Endothelial cell of umbilical vein (primary cell): ENCODE measurements at regions not wholly inside any gene's neighbourhood (a gene's known extent, or its start where the extent isn't known, plus 50 kb on each side); places are given as distances from the start of the nearest gene placed in this dataset.

Experiments used
- BruUV-seq: library from RNA; stranded (reverse); fragments of 400-500 nt; replicated peaks from 2 replicates; lab custom pipeline; 2021; lab: Mats Ljungman, UMichigan
- CTCF ChIA-PET: fragments of 300-600, 350-600 bp; sonication (Branson Sonifier 250); formaldehyde crosslinking; loops from one replicate; lab custom pipeline; 2021; ENCODE audit warnings: antibody characterized with exemption, inconsistent platforms; lab: Charles Lee
- POLR2A ChIA-PET: fragments of 300-600, 350-600 bp; sonication (Branson Sonifier 250); formaldehyde crosslinking; loops from one replicate; lab custom pipeline; 2021; ENCODE audit warnings: antibody characterized with exemption, inconsistent platforms; lab: Charles Lee
- DNase-seq: peaks from one replicate; pipeline ENCODE4 v3.0.0-alpha.2; 2011; ENCODE audit warnings: low read depth, low spot score
- FAIRE-seq: peaks from 2 replicates; lab custom pipeline; 2011; peaks lifted over from hg19 to GRCh38; lab: Jason Lieb, UNC
- H2AFZ ChIP-seq: 2 replicates; pipeline ENCODE4 v1.6.0; 2012; ENCODE audit warnings: low read depth, low read length, control low read depth, inconsistent platforms
- H3K27ac ChIP-seq: 2 replicates; pipeline ENCODE4 v1.5.1; 2011; ENCODE audit warnings: low read depth, mild to moderate bottlenecking, control low read depth, low read length, moderate library complexity; ENCODE audit not compliant: insufficient read depth
- H3K27me3 ChIP-seq, 2 experiments: 2 replicates each; pipeline versions ENCODE4 v1.6.0 to v1.6.1; 2011; ENCODE audit warnings: low read length in 2 of 2, mixed read lengths in 1 of 2; ENCODE audit not compliant: control insufficient read depth in 2 of 2, insufficient read depth in 2 of 2
- H3K36me3 ChIP-seq, 2 experiments: 2 replicates in 1 of 2; 3 replicates in 1 of 2; pipeline ENCODE4 v1.5.1; 2011; ENCODE audit warnings: low read length in 2 of 2, mild to moderate bottlenecking in 1 of 2, moderate library complexity in 1 of 2; ENCODE audit not compliant: control insufficient read depth in 2 of 2, insufficient read depth in 2 of 2; ENCODE audit errors: extremely low read depth in 1 of 2
- H3K4me1 ChIP-seq: 3 replicates; pipeline ENCODE4 v1.5.1; 2011; ENCODE audit warnings: mild to moderate bottlenecking, low read length; ENCODE audit not compliant: control insufficient read depth, insufficient read depth; ENCODE audit errors: extremely low read depth
- H3K4me2 ChIP-seq: 2 replicates; pipeline ENCODE4 v1.6.1; 2011; ENCODE audit warnings: low read length, control low read depth, mixed read lengths; ENCODE audit not compliant: insufficient read depth
- H3K4me3 ChIP-seq, 3 experiments: fragments of 200-600 bp in 1 of 3; sonication (generic), shearing (Covaris generic) in 1 of 3; replicated peaks in 1 of 3; 2 replicates each; pipeline ENCODE4 v1.5.1; 2011 to 2016; ENCODE audit warnings: control low read depth in 3 of 3, low read length in 3 of 3, mild to moderate bottlenecking in 2 of 3, inconsistent platforms in 1 of 3, low read depth in 1 of 3, moderate library complexity in 1 of 3; ENCODE audit not compliant: insufficient read depth in 1 of 3
- H3K79me2 ChIP-seq: 2 replicates; pipeline ENCODE4 v1.6.0; 2012; ENCODE audit warnings: low read length, inconsistent platforms; ENCODE audit not compliant: control insufficient read depth, insufficient read depth
- H3K9ac ChIP-seq: replicated peaks from 2 replicates; pipeline ENCODE3; 2011; ENCODE audit warnings: low read length, control low read depth; ENCODE audit not compliant: insufficient read depth; ENCODE audit errors: extremely low read depth
- H3K9me1 ChIP-seq: replicated peaks from 3 replicates; pipeline ENCODE4 v1.6.0; 2011; ENCODE audit warnings: mild to moderate bottlenecking, low read length; ENCODE audit not compliant: control insufficient read depth, insufficient read depth; ENCODE audit errors: extremely low read depth
- H3K9me3 ChIP-seq: replicated peaks from 2 replicates; pipeline ENCODE4 v1.5.1; 2012; ENCODE audit warnings: low read length, inconsistent platforms; ENCODE audit not compliant: control insufficient read depth, insufficient read depth
- H4K20me1 ChIP-seq: replicated peaks from 2 replicates; pipeline ENCODE3; 2011; ENCODE audit warnings: mild to moderate bottlenecking, low read length; ENCODE audit not compliant: control insufficient read depth, insufficient read depth; ENCODE audit errors: extremely low read depth
- CTCF ChIP-seq, 2 donors: IDR thresholded peaks; 1 replicate in 1 of 2; 2 replicates in 1 of 2; pipeline ENCODE4 v1.5.1; 2011; ENCODE audit warnings: low read length in 2 of 2, mild to moderate bottlenecking in 2 of 2, moderate library complexity in 2 of 2, control low read depth in 1 of 2, inconsistent platforms in 1 of 2, low read depth in 1 of 2; ENCODE audit not compliant: insufficient read depth in 1 of 2; ENCODE audit errors: extremely low read depth in 1 of 2
- EZH2 ChIP-seq: IDR thresholded peaks from 2 replicates; pipeline ENCODE4 v1.6.1; 2012; ENCODE audit warnings: borderline replicate concordance, low read depth, mild to moderate bottlenecking, moderate library complexity, low read length, inconsistent platforms; ENCODE audit not compliant: severe bottlenecking
- FOS ChIP-seq: IDR thresholded peaks from 2 replicates; pipeline ENCODE4 v1.6.1; 2011; ENCODE audit warnings: mild to moderate bottlenecking, low read length, moderate library complexity, borderline replicate concordance; ENCODE audit not compliant: insufficient read depth
- GATA2 ChIP-seq: IDR thresholded peaks from 2 replicates; pipeline ENCODE4 v1.7.0; 2011; ENCODE audit warnings: low read depth, mild to moderate bottlenecking, moderate library complexity, mixed read lengths, low read length; ENCODE audit not compliant: insufficient read length, insufficient read depth
- JUN ChIP-seq: IDR thresholded peaks from 2 replicates; pipeline ENCODE4 v1.6.1; 2011; ENCODE audit warnings: borderline replicate concordance, low read depth; ENCODE audit not compliant: insufficient read length, insufficient read depth
- MYC ChIP-seq: IDR thresholded peaks from one replicate; pipeline ENCODE4 v1.6.1; 2011; ENCODE audit warnings: mild to moderate bottlenecking, low read depth, low read length
- POLR2A ChIP-seq: IDR thresholded peaks from 2 replicates; pipeline ENCODE4 v1.6.1; 2012; ENCODE audit warnings: low read depth, mild to moderate bottlenecking, control low read depth, low read length
- POLR2AphosphoS5 ChIP-seq: IDR thresholded peaks from 2 replicates; pipeline ENCODE4 v1.6.1; 2012; ENCODE audit warnings: low read depth, mild to moderate bottlenecking, control low read depth, low read length, moderate library complexity; ENCODE audit not compliant: insufficient read depth
- dilution Hi-C: fragments of 300-500 bp; cut with MboI; formaldehyde crosslinking; loops from one replicate; pipeline ENCODE4 v1.15.0; 2019; ENCODE audit warnings: low sequenced_read_pairs; ENCODE audit not compliant: extremely low pct_ligation_motif_present
- intact Hi-C: fragments of 100-400 bp; cut with micrococcal nuclease; formaldehyde crosslinking; loops from one replicate; pipeline ENCODE4 v1.10.0; 2022
- TF ChIP-seq, protein P1 (sequence below): IDR thresholded peaks from 2 replicates; pipeline ENCODE4 v1.6.1; 2011; ENCODE audit not compliant: insufficient read depth, insufficient read length

DNA sequence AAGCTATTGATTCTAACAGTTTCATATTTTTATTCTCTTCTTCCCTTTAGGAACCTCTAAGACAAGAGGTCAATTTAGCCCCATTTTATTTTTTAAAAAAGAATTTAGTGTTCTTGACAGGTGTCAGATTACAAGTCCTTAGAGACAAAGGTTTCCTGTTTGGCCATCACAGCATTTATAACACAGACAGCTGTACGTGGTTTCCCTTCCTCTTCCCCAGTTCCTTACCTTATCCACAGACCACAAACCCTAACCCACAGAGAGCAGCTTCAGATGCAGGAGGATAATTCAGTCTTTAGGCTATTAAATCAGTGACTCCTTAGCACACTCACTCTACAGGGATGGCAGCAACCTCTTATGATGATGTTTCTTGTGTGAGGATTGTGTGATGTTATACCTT, 1210.1 kb downstream of the DIAPH3 start:
- Histone ChIP-seq H3K4me3 (no peak overlapping the region), H4K20me1 (no peaks in the 10 kb centered on the region), H3K9ac (no peak overlapping the region), H3K27me3 (no peaks in the 10 kb centered on the region), H3K27ac (no peak overlapping the region), H3K79me2 (no peaks in the 10 kb centered on the region), H3K9me1 (no peaks in the 10 kb centered on the region), H3K4me1 (no peaks in the 10 kb centered on the region), H3K4me2 (no peak overlapping the region), H2AFZ (no peak overlapping the region), H3K9me3 (no peaks in the 10 kb centered on the region), H3K36me3 (no peaks in the 10 kb centered on the region)
- ChIA-PET POLR2A (no interaction called here), CTCF (interaction anchor here (0.9 to 2.8 kb wide), 3 partner anchors 9 to 1329 kb away, joined by 3 to 7 read pairs (median 5); no protein-coding TSS in a partner anchor)
- BruUV-seq: no TSS peak
- dilution Hi-C loops (no loop called here), intact Hi-C loops (no loop called here)
- no peak for DNase-seq
- FAIRE-seq: no peak
- TF ChIP-seq MYC (no peak), GATA2 (no peak), EZH2 (no peak), FOS (no peak), POLR2AphosphoS5 (no peak), JUN (no peak), POLR2A (no peak), CTCF (IDR thresholded peaks at IDR 0.05; ENCODE audit: extremely low read depth in 1 of 2, insufficient read depth in 1 of 2, low read depth in 1 of 2, low read length in 2 of 2) (no peak)
- TF ChIP-seq, protein P1, sequence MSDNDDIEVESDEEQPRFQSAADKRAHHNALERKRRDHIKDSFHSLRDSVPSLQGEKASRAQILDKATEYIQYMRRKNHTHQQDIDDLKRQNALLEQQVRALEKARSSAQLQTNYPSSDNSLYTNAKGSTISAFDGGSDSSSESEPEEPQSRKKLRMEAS: no peak
